Peyer's patch (tissue), 4 donors: ENCODE measurements at regions not wholly inside any gene's neighbourhood (a gene's known extent, or its start where the extent isn't known, plus 50 kb on each side); places are given as distances from the start of the nearest gene placed in this dataset.

Experiments
- DNase-seq, 3 donors: peaks; one replicate each; pipeline ENCODE4 v3.0.0-alpha.2; 2017 to 2019
- H3K27ac ChIP-seq, 4 donors: fragments of 200-600 bp; sonication (generic); one replicate each; pipeline ENCODE4 v1.5.1; 2016 to 2019
- H3K27me3 ChIP-seq, 2 donors: fragments of 200-600 bp; sonication (generic); one replicate each; pipeline ENCODE4 v1.5.1; 2019
- H3K36me3 ChIP-seq, 3 donors: fragments of 200-600 bp; sonication (generic); one replicate each; pipeline ENCODE4 v1.5.1; 2016 to 2019
- H3K4me1 ChIP-seq, 4 donors: fragments of 200-600 bp; sonication (generic); one replicate each; pipeline ENCODE4 v1.5.1; 2016 to 2019
- H3K4me3 ChIP-seq, 4 donors: fragments of 200-600 bp; sonication (generic); 1 replicate in 3 of 4; 2 replicates in 1 of 4; pipeline ENCODE4 v1.5.1; 2016 to 2019; ENCODE audit warnings: mild to moderate bottlenecking in 1 of 4
- H3K9me3 ChIP-seq, 4 donors: fragments of 200-600 bp; sonication (generic); one replicate each; pipeline ENCODE4 v1.5.1; 2016 to 2019; ENCODE audit warnings: mild to moderate bottlenecking in 1 of 4
- POLR2A ChIP-seq, 2 donors: fragments of 450-650 bp; IDR thresholded peaks; one replicate each; pipeline ENCODE4 v1.5.1; 2017; ENCODE audit warnings: antibody characterized with exemption in 2 of 2, mild to moderate bottlenecking in 2 of 2, moderate library complexity in 2 of 2
- TF ChIP-seq, protein P1 (sequence below), 6 experiments: fragments of 450-650 bp in 4 of 6; fragments of 200-600 bp in 2 of 6; sonication (generic) in 1 of 6; IDR thresholded peaks; one replicate each; pipeline ENCODE4 v1.5.1; 2017 to 2019; ENCODE audit warnings: antibody characterized with exemption in 6 of 6, mild to moderate bottlenecking in 3 of 6, moderate library complexity in 1 of 6

DNA sequence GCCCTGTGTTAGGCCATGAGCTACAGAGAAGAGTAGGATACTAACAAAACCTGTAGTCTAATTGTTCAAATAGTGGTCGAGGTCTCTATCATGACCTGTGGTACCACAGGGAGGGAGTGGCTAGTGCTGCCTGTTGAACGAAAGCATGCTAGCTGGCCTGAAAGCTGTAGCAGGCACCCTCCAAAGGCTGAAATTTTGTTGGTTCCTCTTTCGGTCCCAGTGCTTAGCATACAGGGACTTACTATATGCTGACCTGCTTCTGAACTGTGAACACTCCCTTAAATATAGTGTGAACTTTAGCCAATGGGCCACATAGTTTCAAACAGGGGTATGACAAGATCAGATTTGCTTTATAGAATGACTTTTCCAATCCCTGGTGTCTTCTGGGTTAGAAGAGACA lies 113.4 kb downstream of the PJA1 start:
- TF ChIP-seq POLR2A (IDR thresholded peaks at IDR 0.05) = no peak
- TF ChIP-seq, protein P1, sequence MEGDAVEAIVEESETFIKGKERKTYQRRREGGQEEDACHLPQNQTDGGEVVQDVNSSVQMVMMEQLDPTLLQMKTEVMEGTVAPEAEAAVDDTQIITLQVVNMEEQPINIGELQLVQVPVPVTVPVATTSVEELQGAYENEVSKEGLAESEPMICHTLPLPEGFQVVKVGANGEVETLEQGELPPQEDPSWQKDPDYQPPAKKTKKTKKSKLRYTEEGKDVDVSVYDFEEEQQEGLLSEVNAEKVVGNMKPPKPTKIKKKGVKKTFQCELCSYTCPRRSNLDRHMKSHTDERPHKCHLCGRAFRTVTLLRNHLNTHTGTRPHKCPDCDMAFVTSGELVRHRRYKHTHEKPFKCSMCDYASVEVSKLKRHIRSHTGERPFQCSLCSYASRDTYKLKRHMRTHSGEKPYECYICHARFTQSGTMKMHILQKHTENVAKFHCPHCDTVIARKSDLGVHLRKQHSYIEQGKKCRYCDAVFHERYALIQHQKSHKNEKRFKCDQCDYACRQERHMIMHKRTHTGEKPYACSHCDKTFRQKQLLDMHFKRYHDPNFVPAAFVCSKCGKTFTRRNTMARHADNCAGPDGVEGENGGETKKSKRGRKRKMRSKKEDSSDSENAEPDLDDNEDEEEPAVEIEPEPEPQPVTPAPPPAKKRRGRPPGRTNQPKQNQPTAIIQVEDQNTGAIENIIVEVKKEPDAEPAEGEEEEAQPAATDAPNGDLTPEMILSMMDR (IDR thresholded peaks at IDR 0.05) = no peak
- Histone ChIP-seq H3K4me3 (no peak overlapping the region), H3K27me3 (no peaks in the 10 kb centered on the region), H3K27ac (no peak overlapping the region), H3K36me3 (no peaks in the 10 kb centered on the region), H3K4me1 (no peaks in the 10 kb centered on the region), H3K9me3 (no peaks in the 10 kb centered on the region)
- no peak for DNase-seq

- H3K27me3 ChIP-seq = no peaks in the 10 kb centered on the region
Measured at GRCh38 chrX:69050051-69050765, 115.0 kb downstream of the PJA1 start.

DNA sequence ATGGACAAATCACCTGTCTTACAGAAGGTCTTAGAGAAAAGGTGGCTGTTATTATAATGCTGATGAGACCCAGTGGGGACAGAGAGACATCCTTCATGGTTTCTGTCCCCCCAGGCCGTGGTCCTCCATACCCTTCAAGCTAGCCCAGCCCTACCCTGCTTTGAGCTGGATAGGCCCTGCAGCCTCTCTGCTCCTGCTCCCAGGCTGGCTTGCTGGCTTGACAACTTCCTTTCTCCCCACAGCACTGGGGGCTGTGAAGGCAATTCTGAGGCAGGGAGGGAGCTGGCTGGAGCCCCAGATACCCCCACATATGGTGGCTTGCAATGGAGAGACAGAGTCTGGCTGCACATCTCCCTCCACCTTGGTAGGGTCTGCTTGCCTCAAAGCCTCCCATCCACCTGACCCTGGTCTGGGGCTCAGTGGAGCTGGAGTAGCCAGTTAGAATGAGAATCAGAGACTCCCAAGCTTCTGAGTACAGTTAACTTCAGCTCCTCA lies 118.2 kb downstream of the PJA1 start:
- H3K27ac ChIP-seq = no peak overlapping the region
- H3K4me3 ChIP-seq = no peak overlapping the region
- no peaks in the 10 kb centered on the region for H3K4me1 ChIP-seq
- no peak for TF ChIP-seq POLR2A (IDR thresholded peaks at IDR 0.05)
- TF ChIP-seq, protein P1 (IDR thresholded peaks at IDR 0.05) = no peak
- no peaks in the 10 kb centered on the region for H3K36me3 ChIP-seq
- no peaks in the 10 kb centered on the region for H3K27me3 ChIP-seq
- no peak for DNase-seq
- no peaks in the 10 kb centered on the region for H3K9me3 ChIP-seq

More at GRCh38 chrX:69050051-69050765, 115.0 kb downstream of the PJA1 start:
- Histone ChIP-seq H3K27ac (no peak overlapping the region), H3K4me3 (no peak overlapping the region), H3K36me3 (no peaks in the 10 kb centered on the region), H3K9me3 (no peaks in the 10 kb centered on the region), H3K4me1 (no peaks in the 10 kb centered on the region)
- DNase-seq = no peak
- no peak for TF ChIP-seq POLR2A (IDR thresholded peaks at IDR 0.05)
- TF ChIP-seq, protein P1 (IDR thresholded peaks at IDR 0.05) = no peak

DNA sequence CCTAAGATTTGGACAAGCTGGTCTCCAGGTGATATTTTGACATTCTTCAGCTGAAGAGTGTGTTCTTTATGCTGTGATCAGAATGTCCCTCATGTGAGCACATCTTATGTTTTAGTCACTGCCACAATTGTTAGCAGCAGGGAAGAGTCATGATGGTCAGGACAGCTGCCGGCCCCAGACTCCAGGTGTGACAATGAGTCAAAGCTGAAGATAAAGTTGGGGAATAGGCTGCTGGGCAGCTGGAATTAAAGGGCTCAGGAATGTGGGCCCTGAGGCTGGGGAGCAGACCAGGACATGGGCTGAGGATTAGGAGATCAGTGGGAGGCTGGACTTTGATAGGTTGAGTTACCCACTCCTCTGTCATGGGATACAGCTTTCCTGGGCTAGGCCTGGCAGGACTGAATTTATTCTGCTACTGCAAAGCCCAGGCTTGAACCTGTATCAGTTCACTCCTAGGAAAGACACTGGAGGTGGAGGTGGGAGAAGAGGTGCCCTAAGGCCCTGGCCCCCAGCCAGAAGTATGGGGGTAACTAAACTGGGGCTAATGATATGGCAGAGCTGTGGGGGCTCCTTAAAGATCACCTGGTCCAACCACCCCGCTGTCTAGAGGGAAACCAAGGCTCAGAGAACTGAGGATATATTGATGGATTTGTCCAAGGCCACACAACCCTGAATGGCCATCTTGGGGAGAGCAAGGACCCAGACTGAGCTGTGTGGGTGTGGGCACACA lies 119.5 kb downstream of the PJA1 start:
- no peak overlapping the region for H3K27ac ChIP-seq
- no peaks in the 10 kb centered on the region for H3K4me1 ChIP-seq
- H3K36me3 ChIP-seq = no peaks in the 10 kb centered on the region
- TF ChIP-seq POLR2A (IDR thresholded peaks at IDR 0.05) = no peak
- TF ChIP-seq, protein P1 (IDR thresholded peaks at IDR 0.05) = no peak
- H3K27me3 ChIP-seq = no peaks in the 10 kb centered on the region
- no peak overlapping the region for H3K4me3 ChIP-seq
- no peaks in the 10 kb centered on the region for H3K9me3 ChIP-seq
- no peak for DNase-seq

DNA sequence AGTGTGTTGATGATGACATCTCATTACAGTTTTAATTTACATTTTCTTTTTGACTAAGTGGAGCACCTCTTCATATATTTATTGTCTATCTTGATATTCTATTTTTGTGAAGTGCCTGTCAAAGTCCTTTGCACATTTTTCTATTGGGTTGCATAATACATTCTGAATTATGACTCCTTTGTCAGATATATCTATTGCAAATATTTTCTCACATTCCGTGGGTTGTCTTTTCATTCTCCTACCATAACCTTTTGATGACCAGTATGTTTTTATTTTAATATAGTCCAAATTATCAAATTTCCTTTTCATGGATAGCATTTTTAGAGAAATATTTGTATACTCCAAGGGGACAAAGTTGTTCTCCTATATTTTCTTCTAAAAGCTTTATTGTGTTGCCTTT lies 126.4 kb downstream of the PJA1 start:
- H3K9me3 ChIP-seq = no peaks in the 10 kb centered on the region

More for the DNA sequence above, 126.4 kb downstream of the PJA1 start:
- DNase-seq = no peak
- TF ChIP-seq, protein P1 (IDR thresholded peaks at IDR 0.05) = no peak
- no peak for TF ChIP-seq POLR2A (IDR thresholded peaks at IDR 0.05)
- Histone ChIP-seq H3K27me3 (no peaks in the 10 kb centered on the region), H3K4me1 (no peaks in the 10 kb centered on the region), H3K27ac (no peak overlapping the region), H3K4me3 (no peak overlapping the region), H3K36me3 (no peaks in the 10 kb centered on the region)
